ENCODE measurements at regions not wholly inside any gene's neighbourhood (a gene's known extent, or its start where the extent isn't known, plus 50 kb on each side); places are given as distances from the start of the nearest gene placed in this dataset.
"Not testable (repeated sequence)": the region's sequence is repeated elsewhere in the genome, so short reads cannot be mapped to it uniquely, and the experiment has no call there.

- DNase-seq (ENCODE audit: low read depth in 1 of 2, low spot score in 1 of 2) = no peak
Measured at GRCh38 chr3:135556174-135556573, 409.4 kb upstream of the PPP2R3A start.

GRCh38 chr3:135558150-135558783 is 407.3 kb upstream of the PPP2R3A start:
- no peak for DNase-seq (ENCODE audit: low read depth in 1 of 2, low spot score in 1 of 2)

GRCh38 chr3:135558906-135559305 is 406.6 kb upstream of the PPP2R3A start:
- no peak for DNase-seq (ENCODE audit: low read depth in 1 of 2, low spot score in 1 of 2)

GRCh38 chr3:135559802-135560201 is 405.7 kb upstream of the PPP2R3A start:
- DNase-seq (ENCODE audit: low read depth in 1 of 2, low spot score in 1 of 2) = no peak

GRCh38 chr3:135560847-135561246 is 404.7 kb upstream of the PPP2R3A start:
- DNase-seq (ENCODE audit: low read depth in 1 of 2, low spot score in 1 of 2) = no peak

- no peak for DNase-seq (ENCODE audit: low read depth in 1 of 2, low spot score in 1 of 2)
Measured at GRCh38 chr3:135564696-135565095, 400.8 kb upstream of the PPP2R3A start.

GRCh38 chr3:135565546-135565945 is 400.0 kb upstream of the PPP2R3A start:
- no peak for DNase-seq (ENCODE audit: low read depth in 1 of 2, low spot score in 1 of 2)

- DNase-seq (ENCODE audit: low read depth in 1 of 2, low spot score in 1 of 2) = no peak
Measured at GRCh38 chr3:135567223-135567622, 398.3 kb upstream of the PPP2R3A start.

GRCh38 chr3:135576751-135577150 is 388.8 kb upstream of the PPP2R3A start:
- no peak for DNase-seq (ENCODE audit: low read depth in 1 of 2, low spot score in 1 of 2)

GRCh38 chr3:135581806-135582205 is 383.7 kb upstream of the PPP2R3A start:
- no peak for DNase-seq (ENCODE audit: low read depth in 1 of 2, low spot score in 1 of 2)

- DNase-seq (ENCODE audit: low read depth in 1 of 2, low spot score in 1 of 2) = no peak
Measured at GRCh38 chr3:135582800-135583199, 382.7 kb upstream of the PPP2R3A start.

GRCh38 chr3:135596563-135596962 is 369.0 kb upstream of the PPP2R3A start:
- no peak for DNase-seq (ENCODE audit: low read depth in 1 of 2, low spot score in 1 of 2)

- DNase-seq (ENCODE audit: low read depth in 1 of 2, low spot score in 1 of 2) = no peak
Measured at GRCh38 chr3:135597855-135598254, 367.7 kb upstream of the PPP2R3A start.

GRCh38 chr3:135598597-135598996 is 366.9 kb upstream of the PPP2R3A start:
- DNase-seq (ENCODE audit: low read depth in 1 of 2, low spot score in 1 of 2) = no peak

- not testable (repeated sequence) for DNase-seq (ENCODE audit: low read depth in 1 of 2, low spot score in 1 of 2)
Measured at GRCh38 chr3:135604512-135604911, 361.0 kb upstream of the PPP2R3A start.

- no peak for DNase-seq (ENCODE audit: low read depth in 1 of 2, low spot score in 1 of 2)
Measured at GRCh38 chr3:135618123-135618522, 347.4 kb upstream of the PPP2R3A start.

- DNase-seq (ENCODE audit: low read depth in 1 of 2, low spot score in 1 of 2) = no peak
Measured at GRCh38 chr3:135621184-135621920, 344.2 kb upstream of the PPP2R3A start.

GRCh38 chr3:135622215-135622614 is 343.3 kb upstream of the PPP2R3A start:
- DNase-seq (ENCODE audit: low read depth in 1 of 2, low spot score in 1 of 2) = no peak

- no peak for DNase-seq (ENCODE audit: low read depth in 1 of 2, low spot score in 1 of 2)
Measured at GRCh38 chr3:135622656-135623055, 342.9 kb upstream of the PPP2R3A start.

- DNase-seq (ENCODE audit: low read depth in 1 of 2, low spot score in 1 of 2) = no peak
Measured at GRCh38 chr3:135623558-135623957, 342.0 kb upstream of the PPP2R3A start.

GRCh38 chr3:135627057-135627456 is 338.5 kb upstream of the PPP2R3A start:
- no peak for DNase-seq (ENCODE audit: low read depth in 1 of 2, low spot score in 1 of 2)

- DNase-seq (ENCODE audit: low read depth in 1 of 2, low spot score in 1 of 2) = no peak
Measured at GRCh38 chr3:135629701-135630408, 335.7 kb upstream of the PPP2R3A start.

Data from stimulated activated CD4-positive, alpha-beta T cell treated with anti-CD3 and anti-CD28 coated beads, Interleukin-15, amount 100 ng/mL, for 1 hour (primary cell).